OCI-LY1 (cell line): ENCODE measurements at regions not wholly inside any gene's neighbourhood (a gene's known extent, or its start where the extent isn't known, plus 50 kb on each side); places are given as distances from the start of the nearest gene placed in this dataset.

Experiments used
- H2AFZ ChIP-seq: fragments of 200-600 bp; sonication (generic), shearing (Covaris generic); 2 replicates; pipeline ENCODE4 v1.6.0; 2014; ENCODE audit warnings: antibody characterized with exemption, mild to moderate bottlenecking, low read length
- H3F3A ChIP-seq: fragments of 200-600 bp; sonication (generic), shearing (Covaris generic); 2 replicates; pipeline ENCODE4 v1.6.0; 2014; ENCODE audit warnings: mild to moderate bottlenecking, antibody characterized with exemption, low read length, moderate library complexity; ENCODE audit not compliant: insufficient read depth
- H3K27ac ChIP-seq: fragments of 200-600 bp; sonication (generic); 2 replicates; pipeline ENCODE4 v1.5.1; 2014; ENCODE audit warnings: low read length, mixed run types, mild to moderate bottlenecking, low read depth; ENCODE audit not compliant: poor library complexity, severe bottlenecking
- H3K27me3 ChIP-seq: fragments of 200-600 bp; sonication (generic); 2 replicates; pipeline ENCODE4 v1.6.0; 2014; ENCODE audit warnings: antibody characterized with exemption, mild to moderate bottlenecking, low read length, moderate library complexity; ENCODE audit not compliant: insufficient read depth
- H3K36me3 ChIP-seq: fragments of 200-600 bp; sonication (generic); 2 replicates; pipeline ENCODE4 v1.6.1; 2014; ENCODE audit warnings: mild to moderate bottlenecking, antibody characterized with exemption, low read length, moderate library complexity, mixed read lengths; ENCODE audit not compliant: insufficient read depth
- H3K4me1 ChIP-seq: fragments of 200-600 bp; sonication (generic); 2 replicates; pipeline ENCODE4 v1.5.1; 2014; ENCODE audit warnings: mild to moderate bottlenecking, low read length, moderate library complexity; ENCODE audit not compliant: insufficient read depth, severe bottlenecking
- H3K4me2 ChIP-seq: fragments of 200-600 bp; sonication (generic), shearing (Covaris generic); 2 replicates; pipeline ENCODE4 v1.6.1; 2014; ENCODE audit warnings: low read length
- H3K4me3 ChIP-seq: fragments of 200-600 bp; sonication (generic); 2 replicates; pipeline ENCODE4 v1.5.1; 2014; ENCODE audit warnings: low read length, low read depth, mild to moderate bottlenecking, mixed read lengths; ENCODE audit not compliant: poor library complexity, severe bottlenecking
- H3K79me2 ChIP-seq: fragments of 200-600 bp; shearing (Covaris generic); 2 replicates; pipeline ENCODE4 v1.6.1; 2016; ENCODE audit warnings: mixed run types, low read length, mixed read lengths; ENCODE audit not compliant: insufficient read depth
- H3K9ac ChIP-seq: fragments of 200-600 bp; sonication (generic), shearing (Covaris generic); 2 replicates; pipeline ENCODE4 v1.6.1; 2014; ENCODE audit warnings: mild to moderate bottlenecking, low read length, mixed read lengths
- H3K9me2 ChIP-seq: fragments of 200-600 bp; sonication (generic), shearing (Covaris generic); 2 replicates; pipeline ENCODE4 v1.6.1; 2014; ENCODE audit warnings: low read depth, mild to moderate bottlenecking, low read length, mixed read lengths
- H3K9me3 ChIP-seq: fragments of 200-600 bp; shearing (Covaris generic); 2 replicates; pipeline ENCODE4 v1.6.1; 2014; ENCODE audit warnings: low read length, mixed read lengths
- H4K20me1 ChIP-seq: fragments of 200-600 bp; sonication (generic), shearing (Covaris generic); 2 replicates; pipeline ENCODE4 v1.6.0; 2016; ENCODE audit warnings: mild to moderate bottlenecking, low read length; ENCODE audit not compliant: insufficient read depth
- EZH2 ChIP-seq: fragments of 200-600 bp; sonication (generic), shearing (Covaris generic); IDR thresholded peaks from 2 replicates; pipeline ENCODE4 v1.8.0; 2017; ENCODE audit warnings: borderline replicate concordance, mixed run types, mild to moderate bottlenecking, antibody characterized with exemption, low read length, moderate library complexity, mixed read lengths
- TF ChIP-seq, protein P1 (sequence below): fragments of 200-600 bp; sonication (generic), shearing (Covaris generic); IDR thresholded peaks from 2 replicates; pipeline ENCODE4 v1.5.1; 2017; ENCODE audit warnings: mild to moderate bottlenecking, antibody characterized with exemption, low read length, moderate library complexity, mixed read lengths

DNA sequence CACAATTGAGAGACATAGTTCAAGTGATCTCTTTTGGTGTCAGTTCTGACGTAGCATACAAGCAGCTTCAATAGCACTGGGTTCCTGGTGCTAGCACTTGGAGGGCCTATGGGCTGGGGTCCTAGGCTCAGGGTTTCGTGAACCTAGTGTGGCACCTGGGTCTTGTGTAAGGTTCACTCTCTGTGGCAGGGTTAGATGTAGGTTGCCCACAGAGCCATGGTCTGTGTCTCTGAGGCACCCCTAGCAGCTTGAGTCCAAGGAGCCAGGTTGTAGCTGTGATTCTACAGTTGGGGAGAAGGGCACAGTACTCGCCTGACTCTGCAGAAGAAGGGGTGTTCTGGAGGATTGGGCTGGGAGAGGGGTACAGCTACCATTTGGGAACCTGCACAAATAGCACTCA lies 282.6 kb upstream of the LRRC3B start:
- Histone ChIP-seq H3K79me2 (no peaks in the 10 kb centered on the region), H3K9me2 (no peaks in the 10 kb centered on the region), H2AFZ (no peak overlapping the region), H3K9ac (no peak overlapping the region), H3F3A (no peaks in the 10 kb centered on the region), H3K36me3 (no peaks in the 10 kb centered on the region), H3K27me3 (no peaks in the 10 kb centered on the region), H3K4me1 (no peaks in the 10 kb centered on the region), H3K27ac (no peak overlapping the region), H3K9me3 (no peaks in the 10 kb centered on the region), H4K20me1 (no peaks in the 10 kb centered on the region), H3K4me2 (no peak overlapping the region), H3K4me3 (no peak overlapping the region)
- TF ChIP-seq EZH2: no peak
- TF ChIP-seq, protein P1, sequence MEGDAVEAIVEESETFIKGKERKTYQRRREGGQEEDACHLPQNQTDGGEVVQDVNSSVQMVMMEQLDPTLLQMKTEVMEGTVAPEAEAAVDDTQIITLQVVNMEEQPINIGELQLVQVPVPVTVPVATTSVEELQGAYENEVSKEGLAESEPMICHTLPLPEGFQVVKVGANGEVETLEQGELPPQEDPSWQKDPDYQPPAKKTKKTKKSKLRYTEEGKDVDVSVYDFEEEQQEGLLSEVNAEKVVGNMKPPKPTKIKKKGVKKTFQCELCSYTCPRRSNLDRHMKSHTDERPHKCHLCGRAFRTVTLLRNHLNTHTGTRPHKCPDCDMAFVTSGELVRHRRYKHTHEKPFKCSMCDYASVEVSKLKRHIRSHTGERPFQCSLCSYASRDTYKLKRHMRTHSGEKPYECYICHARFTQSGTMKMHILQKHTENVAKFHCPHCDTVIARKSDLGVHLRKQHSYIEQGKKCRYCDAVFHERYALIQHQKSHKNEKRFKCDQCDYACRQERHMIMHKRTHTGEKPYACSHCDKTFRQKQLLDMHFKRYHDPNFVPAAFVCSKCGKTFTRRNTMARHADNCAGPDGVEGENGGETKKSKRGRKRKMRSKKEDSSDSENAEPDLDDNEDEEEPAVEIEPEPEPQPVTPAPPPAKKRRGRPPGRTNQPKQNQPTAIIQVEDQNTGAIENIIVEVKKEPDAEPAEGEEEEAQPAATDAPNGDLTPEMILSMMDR: no peak

DNA sequence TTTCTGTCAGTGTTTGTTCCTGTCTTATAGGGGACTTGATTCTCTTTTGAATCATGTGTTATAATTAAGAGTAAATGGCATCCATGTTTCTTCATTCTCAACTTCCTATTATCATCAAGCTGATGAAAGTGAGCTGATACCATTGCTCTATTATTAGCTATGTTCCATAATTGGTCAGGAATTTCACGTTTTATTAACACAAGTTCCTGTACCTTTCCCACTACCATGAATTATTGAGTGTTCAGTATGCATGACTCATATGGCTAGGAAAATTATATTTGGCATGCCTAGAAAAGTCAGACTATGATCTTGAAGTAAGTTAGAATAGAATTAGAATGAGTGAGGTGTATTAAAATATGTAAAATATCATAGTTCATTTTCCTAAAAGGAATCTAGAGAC lies 278.9 kb upstream of the LRRC3B start:
- Histone ChIP-seq H3F3A (no peaks in the 10 kb centered on the region), H3K9me3 (no peaks in the 10 kb centered on the region), H3K4me3 (no peak overlapping the region), H3K79me2 (no peaks in the 10 kb centered on the region), H2AFZ (no peak overlapping the region), H3K9me2 (no peaks in the 10 kb centered on the region), H3K27ac (no peak overlapping the region), H3K9ac (no peak overlapping the region), H3K27me3 (no peaks in the 10 kb centered on the region), H4K20me1 (no peaks in the 10 kb centered on the region), H3K4me2 (no peak overlapping the region), H3K4me1 (no peaks in the 10 kb centered on the region), H3K36me3 (no peaks in the 10 kb centered on the region)
- TF ChIP-seq EZH2: no peak
- TF ChIP-seq, protein P1: no peak

DNA sequence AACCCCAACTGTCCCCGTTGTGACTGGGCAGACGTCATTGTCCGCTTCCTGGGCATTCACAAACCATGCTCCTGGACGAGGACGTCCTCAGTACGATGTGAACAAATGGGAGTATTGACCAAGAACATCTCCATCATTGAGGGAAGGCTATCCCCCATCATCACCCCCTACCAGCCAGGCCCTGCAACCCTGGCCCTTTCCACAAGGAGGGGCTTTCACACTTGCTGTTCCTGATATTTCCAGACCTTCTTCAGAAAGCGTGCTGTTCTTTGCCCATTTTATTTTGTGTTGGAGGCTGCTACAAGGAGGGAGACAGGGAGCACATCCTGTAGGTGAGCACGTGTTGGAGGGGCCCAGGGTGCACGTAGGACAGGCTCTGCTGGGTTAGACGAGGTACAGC lies 277.0 kb upstream of the LRRC3B start:
- Histone ChIP-seq H3K4me2 (no peak overlapping the region), H4K20me1 (no peaks in the 10 kb centered on the region), H2AFZ (no peak overlapping the region), H3K27ac (no peak overlapping the region), H3F3A (no peaks in the 10 kb centered on the region), H3K4me3 (no peak overlapping the region), H3K36me3 (no peaks in the 10 kb centered on the region), H3K27me3 (no peaks in the 10 kb centered on the region), H3K79me2 (no peaks in the 10 kb centered on the region), H3K9ac (no peak overlapping the region), H3K9me2 (no peaks in the 10 kb centered on the region), H3K9me3 (no peaks in the 10 kb centered on the region), H3K4me1 (no peaks in the 10 kb centered on the region)
- TF ChIP-seq, protein P1: no peak
